ENCODE measurements at regions not wholly inside any gene's neighbourhood (a gene's known extent, or its start where the extent isn't known, plus 50 kb on each side); places are given as distances from the start of the nearest gene placed in this dataset.

- H3K4me3 ChIP-seq (ENCODE audit: low read depth, low read length) = no peak overlapping the region
- TF ChIP-seq CTCF (IDR thresholded peaks at IDR 0.05; ENCODE audit: insufficient read depth, low read length, missing control alignments) = no peak
- ChIA-PET CTCF (interaction anchor here (9.6 kb wide), 1 partner anchor 538 kb away, joined by 176 read pairs; the partner anchor contains the start of gene ICE1), POLR2A (no interaction called here)
- no peak for DNase-seq (ENCODE audit: low read depth, low spot score)
Measured at GRCh38 chr5:4882186-4882585, 257.9 kb upstream of the ADAMTS16 start.

GRCh38 chr5:4883360-4883759 is 256.8 kb upstream of the ADAMTS16 start:
- no peak overlapping the region for H3K4me3 ChIP-seq (ENCODE audit: low read depth, low read length)
- ChIA-PET POLR2A (no interaction called here), CTCF (interaction anchor here (9.6 kb wide), 1 partner anchor 537 kb away, joined by 176 read pairs; the partner anchor contains the start of gene ICE1)
- no peak for DNase-seq (ENCODE audit: low read depth, low spot score)
- no peak for TF ChIP-seq CTCF (IDR thresholded peaks at IDR 0.05; ENCODE audit: insufficient read depth, low read length, missing control alignments)

GRCh38 chr5:4893063-4893744 is 246.9 kb upstream of the ADAMTS16 start:
- POLR2A ChIA-PET = no interaction called here
- H3K4me3 ChIP-seq (ENCODE audit: low read depth, low read length) = no peak overlapping the region
- TF ChIP-seq CTCF (IDR thresholded peaks at IDR 0.05; ENCODE audit: insufficient read depth, low read length, missing control alignments) = no peak
- CTCF ChIA-PET = no interaction called here
- DNase-seq (ENCODE audit: low read depth, low spot score) = no peak

GRCh38 chr5:4896328-4896727 is 243.8 kb upstream of the ADAMTS16 start:
- H3K4me3 ChIP-seq (ENCODE audit: low read depth, low read length) = no peak overlapping the region
- DNase-seq (ENCODE audit: low read depth, low spot score) = no peak
- no peak for TF ChIP-seq CTCF (IDR thresholded peaks at IDR 0.05; ENCODE audit: insufficient read depth, low read length, missing control alignments)
- ChIA-PET CTCF (interaction anchor here (1.6 kb wide), 1 partner anchor 29 kb away, joined by 3 read pairs; no protein-coding TSS in a partner anchor), POLR2A (no interaction called here)

GRCh38 chr5:4901305-4901811 is 238.8 kb upstream of the ADAMTS16 start:
- ChIA-PET POLR2A (no interaction called here), CTCF (no interaction called here)
- TF ChIP-seq CTCF (IDR thresholded peaks at IDR 0.05; ENCODE audit: insufficient read depth, low read length, missing control alignments) = no peak
- H3K4me3 ChIP-seq (ENCODE audit: low read depth, low read length) = no peak overlapping the region
- DNase-seq (ENCODE audit: low read depth, low spot score) = no peak

GRCh38 chr5:4901924-4902323 is 238.2 kb upstream of the ADAMTS16 start:
- POLR2A ChIA-PET = no interaction called here
- CTCF ChIA-PET = no interaction called here
- DNase-seq (ENCODE audit: low read depth, low spot score) = no peak
- TF ChIP-seq CTCF (IDR thresholded peaks at IDR 0.05; ENCODE audit: insufficient read depth, low read length, missing control alignments) = no peak
- no peak overlapping the region for H3K4me3 ChIP-seq (ENCODE audit: low read depth, low read length)
